GM23338 (cell line): ENCODE measurements at regions not wholly inside any gene's neighbourhood (a gene's known extent, or its start where the extent isn't known, plus 50 kb on each side); places are given as distances from the start of the nearest gene placed in this dataset.

ENCODE experiments used
- CREB1 ChIP-seq: fragments of 250-450 bp; sonication (Bioruptor Pico); IDR thresholded peaks from 2 replicates; pipeline ENCODE4 v1.5.0; 2020; ENCODE audit warnings: low read depth, mild to moderate bottlenecking, moderate library complexity
- CTCF ChIP-seq, 2 experiments: fragments of 200-600 bp in 1 of 2; sonication (generic) in 1 of 2; conservative IDR thresholded peaks; 2 replicates each; pipeline versions ENCODE4 v1.5.1 to v1.6.1; 2016 to 2017; ENCODE audit warnings: antibody characterized with exemption in 2 of 2, low read depth in 2 of 2, mild to moderate bottlenecking in 2 of 2, moderate library complexity in 1 of 2
- ETS1 ChIP-seq: IDR thresholded peaks from 2 replicates; pipeline ENCODE4 v1.6.1; 2016; ENCODE audit warnings: antibody characterized with exemption
- EZH2 ChIP-seq: fragments of 200-600 bp; sonication (generic); IDR thresholded peaks from one replicate; pipeline ENCODE4 v1.8.0; 2017; ENCODE audit warnings: antibody characterized with exemption, mild to moderate bottlenecking, low read depth; ENCODE audit not compliant: unreplicated experiment
- JUNB ChIP-seq: IDR thresholded peaks from one replicate; pipeline ENCODE4 v1.6.1; 2016; ENCODE audit warnings: antibody characterized with exemption; ENCODE audit not compliant: unreplicated experiment
- NANOG ChIP-seq: IDR thresholded peaks from 2 replicates; pipeline ENCODE4 v1.6.1; 2016; ENCODE audit warnings: antibody characterized with exemption, borderline replicate concordance
- POLR2AphosphoS5 ChIP-seq: IDR thresholded peaks from 2 replicates; pipeline ENCODE4 v1.6.1; 2016; ENCODE audit warnings: antibody characterized with exemption, low read depth
- ZNF114 ChIP-seq: fragments of 250-450 bp; sonication (Bioruptor Pico); IDR thresholded peaks from 2 replicates; pipeline ENCODE4 v1.5.0; 2020; ENCODE audit warnings: mild to moderate bottlenecking, moderate library complexity

DNA sequence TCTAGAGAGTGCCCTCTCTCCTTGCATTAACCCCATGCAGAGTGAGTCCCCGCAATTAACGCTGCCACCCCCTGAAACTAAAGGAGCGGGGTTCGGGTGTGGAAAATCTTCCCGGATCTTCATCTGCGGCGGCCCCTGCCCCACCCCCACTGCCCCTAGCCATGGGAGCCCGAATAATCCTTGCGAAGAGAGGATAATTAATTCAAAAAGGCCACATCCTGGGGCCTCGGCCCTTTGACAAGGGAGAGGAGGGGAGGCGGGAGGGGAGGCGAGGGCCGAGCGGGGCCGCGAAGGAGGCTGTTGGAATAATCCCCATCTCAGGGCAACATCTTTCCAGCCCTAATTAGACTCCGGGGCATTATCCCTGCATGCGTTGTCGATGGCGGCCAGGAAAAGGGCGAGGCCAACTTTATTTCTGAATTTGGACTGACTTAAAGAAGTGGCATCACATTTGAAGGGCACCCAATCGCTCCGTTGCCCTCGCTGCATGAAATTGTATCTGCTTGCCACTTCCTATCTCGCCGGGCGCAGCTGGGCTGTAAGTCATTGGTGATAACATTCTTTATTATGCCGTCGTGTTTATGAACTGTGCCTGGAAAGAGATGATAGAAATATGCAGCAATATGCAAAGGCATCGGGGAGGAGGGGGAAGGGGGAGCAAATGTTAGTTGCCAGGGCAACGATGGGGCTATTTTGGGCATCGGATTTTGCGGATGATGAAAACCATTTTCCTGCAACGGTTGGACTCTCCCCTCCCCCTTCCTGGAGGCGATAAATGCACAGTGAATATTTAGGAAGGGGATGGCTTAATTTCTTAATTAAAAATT lies 387.1 kb upstream of the TNRC6C start:
- TF ChIP-seq CTCF (conservative IDR thresholded peaks at IDR 0.05; ENCODE audit: low read depth in 2 of 2) (no peak), ZNF114 (CRISPR knock-in tag) (no peak), JUNB (no peak), POLR2AphosphoS5 (no peak), NANOG (no peak), ETS1 (no peak), CREB1 (CRISPR knock-in tag) (no peak), EZH2 (no peak)
